Kidney (tissue), 13 donors: ENCODE measurements at regions not wholly inside any gene's neighbourhood (a gene's known extent, or its start where the extent isn't known, plus 50 kb on each side); places are given as distances from the start of the nearest gene placed in this dataset.

ENCODE experiments used
- DNase-seq, 5 donors: peaks; one replicate each; pipeline ENCODE4 v3.0.0-alpha.2; 2013 to 2020
- FAIRE-seq: peaks from 2 replicates; lab custom pipeline; 2012; peaks lifted over from hg19 to GRCh38; lab: Jason Lieb, UNC
- H3K27ac ChIP-seq, 2 donors: one replicate each; pipeline ENCODE4 v1.7.0; 2013; ENCODE audit warnings: low read depth in 2 of 2, low read length in 2 of 2, inconsistent platforms in 1 of 2
- H3K27me3 ChIP-seq: one replicate; pipeline ENCODE4 v1.7.1; 2013; ENCODE audit warnings: low read length, inconsistent platforms; ENCODE audit not compliant: control insufficient read depth, insufficient read depth
- H3K36me3 ChIP-seq, 3 donors: one replicate each; pipeline versions ENCODE4 v1.7.0 to v1.7.1; 2013; ENCODE audit warnings: low read length in 3 of 3, control low read depth in 1 of 3, inconsistent platforms in 1 of 3; ENCODE audit not compliant: insufficient read depth in 3 of 3, control insufficient read depth in 2 of 3
- H3K4me1 ChIP-seq, 3 donors: one replicate each; pipeline versions ENCODE4 v1.7.0 to v1.7.1; 2013; ENCODE audit warnings: low read length in 3 of 3, inconsistent platforms in 1 of 3, low read depth in 1 of 3; ENCODE audit not compliant: control insufficient read depth in 2 of 3, insufficient read depth in 2 of 3
- H3K4me3 ChIP-seq, 3 donors: one replicate each; pipeline versions ENCODE4 v1.7.0 to v1.8.1; 2013; ENCODE audit warnings: low read length in 3 of 3, control low read depth in 1 of 3, inconsistent platforms in 1 of 3
- H3K9ac ChIP-seq, 3 donors: one replicate each; pipeline versions ENCODE4 v1.7.0 to v1.7.1; 2013; ENCODE audit warnings: low read length in 3 of 3, control low read depth in 1 of 3, inconsistent platforms in 1 of 3
- H3K9me3 ChIP-seq, 3 donors: one replicate each; pipeline versions ENCODE4 v1.7.0 to v1.7.1; 2013; ENCODE audit warnings: low read length in 3 of 3, control low read depth in 1 of 3, inconsistent platforms in 1 of 3; ENCODE audit not compliant: control insufficient read depth in 2 of 3, insufficient read depth in 1 of 3
- CTCF ChIP-seq: IDR thresholded peaks from 3 replicates; pipeline ENCODE4 v1.5.1; 2012; ENCODE audit warnings: mild to moderate bottlenecking, moderate library complexity, borderline replicate concordance; ENCODE audit not compliant: insufficient read depth; ENCODE audit errors: extremely low read depth
- intact Hi-C: fragments of 100-400 bp; cut with DNase I; formaldehyde crosslinking; loops from one replicate; pipeline ENCODE4 v1.11.1; 2022
- donor health status: control.
- donor health status: control.
- donor health status: control.
- donor health status: control.
- donor health status: control.
- donor health status: DM: yes; HTN: yes; CAD: no.
- donor health status: Normal renal cell carcinoma (clear cell type).

GRCh38 chr7:38123494-38123893 lies 54.6 kb upstream of the STARD3NL start:
- Histone ChIP-seq H3K36me3 (no peaks in the 10 kb centered on the region), H3K9ac (no peak overlapping the region), H3K9me3 (no peaks in the 10 kb centered on the region), H3K4me1 (no peaks in the 10 kb centered on the region), H3K27me3 (no peaks in the 10 kb centered on the region), H3K4me3 (no peak overlapping the region), H3K27ac (no peak overlapping the region)
- DNase-seq (no peak), FAIRE-seq (no peak)
- intact Hi-C loops, result no loop called here
- no peak for TF ChIP-seq CTCF

- no peaks in the 10 kb centered on the region for H3K9me3 ChIP-seq
- no peaks in the 10 kb centered on the region for H3K36me3 ChIP-seq
- no peak for TF ChIP-seq CTCF
- H3K27me3 ChIP-seq, result no peaks in the 10 kb centered on the region
- intact Hi-C loops, result no loop called here
- no peak overlapping the region for H3K27ac ChIP-seq
- FAIRE-seq (no peak), DNase-seq (no peak)
- H3K9ac ChIP-seq, result no peak overlapping the region
- H3K4me1 ChIP-seq, result no peaks in the 10 kb centered on the region
- no peak overlapping the region for H3K4me3 ChIP-seq
These were observed 50.5 kb upstream of the STARD3NL start for GRCh38 chr7:38127216-38128207.
